ENCODE measurements at regions not wholly inside any gene's neighbourhood (a gene's known extent, or its start where the extent isn't known, plus 50 kb on each side); places are given as distances from the start of the nearest gene placed in this dataset.

DNA sequence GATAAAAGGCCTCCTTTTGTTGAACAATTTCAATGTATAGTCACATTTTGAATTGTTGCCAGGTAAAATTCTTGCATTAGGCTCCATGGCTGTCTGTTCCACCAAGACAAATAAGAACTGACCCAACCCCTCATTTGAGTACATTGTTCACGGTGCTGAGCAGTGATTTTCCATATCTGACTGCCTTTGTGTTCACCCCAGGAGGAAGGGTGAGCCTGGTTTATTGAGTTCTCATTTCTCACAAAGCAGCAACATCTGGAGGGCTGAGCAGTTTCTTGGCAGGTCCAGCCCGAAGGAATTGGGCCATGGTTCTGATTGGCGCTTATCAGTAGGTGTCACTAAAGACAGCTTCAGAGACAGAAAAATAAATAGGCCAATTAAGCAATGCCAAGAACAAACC, 149.1 kb downstream of the BMP4 start:
- intact Hi-C loops (cut with micrococcal nuclease) = no loop called here

DNA sequence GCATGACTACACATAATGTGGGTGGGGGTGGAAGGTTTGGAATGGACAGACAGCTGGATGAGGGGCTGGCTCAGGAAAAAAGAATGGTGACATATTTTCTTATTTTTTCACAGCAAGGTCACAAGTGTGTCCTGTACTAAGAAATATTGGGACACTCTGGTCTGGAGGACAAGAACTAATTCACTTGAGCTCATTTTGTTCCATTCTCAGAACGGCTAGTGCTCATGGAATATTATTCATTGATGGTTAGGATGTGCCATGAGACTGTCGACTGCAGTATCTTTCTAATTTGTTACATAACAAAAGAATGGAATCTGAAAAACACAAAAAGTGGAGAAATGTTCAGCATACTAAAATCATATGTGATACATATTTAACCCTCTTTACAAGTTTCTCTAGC, 149.5 kb downstream of the BMP4 start:
- intact Hi-C loops (cut with micrococcal nuclease) = no loop called here

DNA sequence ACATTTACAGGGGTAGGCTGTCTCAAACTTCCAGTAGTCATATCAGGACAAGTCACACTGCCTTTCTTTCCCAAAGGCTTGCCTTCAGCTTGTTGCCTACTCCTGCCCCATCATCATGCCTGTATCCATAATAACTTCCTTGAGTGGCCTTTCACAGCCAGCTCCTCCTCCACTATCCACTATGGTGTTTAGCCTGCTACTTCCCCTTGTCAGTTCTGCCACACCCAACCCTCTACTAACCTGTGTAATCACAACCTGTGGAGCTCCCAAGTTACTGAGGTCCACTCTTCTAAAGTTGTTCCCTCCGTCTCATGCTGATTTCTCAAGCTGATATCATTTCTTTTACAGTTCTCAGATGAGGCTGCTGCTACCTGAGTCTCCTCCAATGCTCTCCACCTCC, 159.9 kb downstream of the BMP4 start:
- intact Hi-C loops (cut with micrococcal nuclease) = no loop called here

DNA sequence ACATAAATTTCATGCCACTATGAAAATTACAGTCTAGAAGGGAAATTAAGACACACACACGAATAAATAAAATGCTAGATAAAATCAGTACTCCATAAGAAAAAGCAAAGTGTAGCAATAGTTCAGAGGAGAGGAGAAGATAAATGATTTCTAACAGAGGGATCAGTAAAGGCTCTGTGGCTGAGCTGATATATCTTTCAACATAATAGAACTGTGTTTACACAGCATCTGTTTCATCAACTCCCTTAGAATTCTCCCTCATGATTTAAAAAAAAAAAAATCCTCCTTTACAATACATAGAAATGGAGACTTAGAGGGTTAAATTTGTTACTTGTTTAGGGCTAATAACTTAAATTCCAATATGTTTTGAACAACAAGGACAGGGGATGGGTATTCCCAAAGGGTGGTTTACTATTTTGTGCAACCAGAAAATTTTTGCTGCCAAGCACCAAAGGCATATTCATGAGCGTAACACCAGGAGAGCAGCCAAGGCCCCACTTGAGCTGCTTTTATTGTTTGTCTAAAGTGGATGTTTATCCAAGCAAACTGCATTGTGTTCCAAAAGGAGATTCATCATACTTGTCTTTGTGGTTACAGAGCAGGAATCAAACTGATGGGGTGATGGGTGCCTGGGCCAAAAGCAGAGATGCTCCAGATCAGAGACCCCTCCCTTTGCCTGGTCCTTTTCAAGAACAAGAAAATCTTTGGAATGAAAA, 162.7 kb downstream of the BMP4 start:
- intact Hi-C loops (cut with micrococcal nuclease) = no loop called here

DNA sequence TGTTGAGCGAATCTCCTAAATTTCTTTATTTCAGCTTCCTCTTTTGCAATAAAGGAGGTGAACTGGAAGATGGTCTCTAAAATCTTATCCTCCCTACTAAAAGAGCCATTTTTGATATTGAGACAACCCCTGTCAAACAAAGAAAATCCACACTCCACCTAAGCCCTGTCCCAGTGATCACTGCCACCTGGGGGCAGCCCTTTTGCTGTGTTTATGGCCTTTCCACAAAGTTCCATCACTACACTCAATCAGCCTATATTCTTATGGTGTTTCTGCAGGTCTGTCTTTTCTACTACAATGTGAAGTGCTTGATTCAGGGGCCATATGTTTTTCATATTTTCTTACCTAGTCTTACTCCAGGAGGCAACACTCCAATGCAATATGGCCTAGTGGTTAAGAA, 163.7 kb downstream of the BMP4 start:
- intact Hi-C loops (cut with micrococcal nuclease) = no loop called here

DNA sequence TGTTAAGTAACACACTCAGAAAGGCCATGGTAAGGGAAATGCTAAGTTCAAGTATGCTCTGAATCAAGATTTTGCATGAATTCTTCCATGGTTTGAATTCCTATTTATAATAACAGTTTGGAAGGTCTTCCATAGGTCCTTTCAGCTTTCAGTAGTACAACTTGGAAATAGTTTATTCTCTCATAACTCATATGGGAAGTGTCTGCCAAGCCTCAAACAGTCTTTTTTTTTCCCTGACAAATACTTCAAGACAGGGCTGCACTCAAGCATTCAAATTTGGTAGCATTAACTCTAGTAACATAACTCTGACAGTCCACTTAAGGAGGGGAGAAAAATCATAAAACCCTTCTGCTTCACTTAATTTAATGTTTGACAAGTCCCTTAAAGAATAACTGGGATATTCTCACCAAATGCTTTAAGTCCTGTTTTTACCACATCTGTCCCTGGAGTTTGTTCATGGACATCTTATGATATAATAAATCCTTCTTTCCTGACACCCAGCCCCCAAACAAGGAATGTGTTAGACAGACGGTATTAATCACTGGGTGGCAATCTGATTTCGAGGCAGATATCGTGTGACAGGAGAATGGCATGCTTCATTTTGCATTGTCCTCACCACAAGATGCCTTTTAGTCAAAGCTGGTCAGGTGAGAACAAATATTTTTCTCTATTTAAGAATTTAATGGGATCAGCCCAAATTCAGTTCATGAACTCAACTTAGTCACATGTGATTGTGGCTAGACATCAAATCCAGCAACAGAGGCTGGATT, 165.7 kb downstream of the BMP4 start:
- intact Hi-C loops (cut with micrococcal nuclease) = no loop called here

DNA sequence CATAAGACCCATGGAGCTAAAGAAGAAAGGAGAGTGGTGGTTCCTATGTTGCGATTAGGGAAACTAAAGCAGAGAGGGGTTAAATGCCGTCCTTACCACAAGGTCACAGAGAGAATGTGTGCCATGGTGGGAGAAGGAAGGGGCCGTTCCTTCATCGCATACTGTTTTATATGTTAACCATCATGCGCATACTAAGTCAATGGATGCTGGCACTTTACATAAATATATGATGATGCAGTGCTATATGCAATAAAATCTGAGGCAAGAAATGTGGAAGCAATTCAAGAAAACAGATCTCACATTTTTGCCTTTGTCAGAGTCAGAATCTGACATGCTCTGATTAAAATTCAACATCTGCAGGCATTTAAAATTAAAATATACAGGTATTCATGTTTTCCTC, 168.1 kb downstream of the BMP4 start:
- intact Hi-C loops (cut with micrococcal nuclease) = no loop called here

DNA sequence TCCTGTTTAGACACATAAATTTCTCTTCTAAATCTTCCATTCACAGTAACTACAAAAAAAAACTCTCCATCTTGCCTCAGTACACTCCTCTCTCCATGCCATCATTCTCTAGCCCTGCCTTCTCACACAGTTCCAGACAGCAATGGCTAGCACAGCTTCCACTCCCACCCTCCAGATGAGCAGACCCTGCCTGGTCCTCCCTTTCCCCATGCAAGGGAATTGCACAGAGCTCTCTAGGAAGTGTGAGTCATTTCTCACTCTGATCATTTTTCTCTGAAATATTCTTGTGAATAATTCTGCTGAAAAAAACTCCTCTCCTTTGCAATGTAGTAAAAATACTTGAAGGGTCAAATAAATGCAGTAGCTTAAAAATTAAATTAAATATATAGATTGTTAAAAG, 170.6 kb downstream of the BMP4 start:
- intact Hi-C loops (cut with micrococcal nuclease) = no loop called here

DNA sequence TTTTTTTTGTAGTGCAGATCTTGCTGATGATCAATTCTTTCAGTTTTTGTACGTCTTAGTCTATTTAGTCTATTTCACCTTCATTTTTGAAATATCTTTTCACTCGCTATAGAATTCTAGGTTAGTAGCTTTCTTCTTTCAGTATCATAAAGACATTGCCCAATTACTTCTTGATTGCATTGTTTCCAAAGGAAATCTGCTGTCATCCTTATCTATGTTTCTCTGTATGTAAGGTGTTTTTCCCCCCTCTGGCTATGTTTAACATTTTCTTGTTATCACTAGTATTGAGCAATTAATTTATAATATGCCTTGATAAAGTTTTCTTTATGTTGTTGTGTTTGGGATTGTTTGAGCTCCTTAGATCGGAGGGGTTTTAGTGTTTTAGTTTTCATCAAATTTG, 171.9 kb downstream of the BMP4 start:
- intact Hi-C loops (cut with micrococcal nuclease) = no loop called here

DNA sequence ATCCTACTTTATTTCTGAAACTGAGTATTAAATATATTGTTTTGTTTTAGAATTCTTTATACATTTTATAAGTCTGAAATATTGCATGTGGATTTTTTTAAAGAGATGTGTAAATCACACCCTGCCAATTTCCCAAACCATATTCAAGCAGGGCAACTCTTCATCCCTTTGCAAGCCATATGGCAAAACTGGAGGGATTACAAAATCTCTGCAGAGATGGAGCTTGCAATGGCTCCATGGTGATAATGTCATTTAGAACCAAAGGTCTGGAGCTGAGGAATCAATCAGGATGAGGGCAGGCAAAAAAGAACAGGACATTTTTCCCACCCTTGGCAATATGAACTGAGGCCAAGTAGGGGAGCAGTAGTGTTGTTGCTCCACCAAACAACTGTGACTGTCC, 173.4 kb downstream of the BMP4 start:
- intact Hi-C loops (cut with micrococcal nuclease) = no loop called here

DNA sequence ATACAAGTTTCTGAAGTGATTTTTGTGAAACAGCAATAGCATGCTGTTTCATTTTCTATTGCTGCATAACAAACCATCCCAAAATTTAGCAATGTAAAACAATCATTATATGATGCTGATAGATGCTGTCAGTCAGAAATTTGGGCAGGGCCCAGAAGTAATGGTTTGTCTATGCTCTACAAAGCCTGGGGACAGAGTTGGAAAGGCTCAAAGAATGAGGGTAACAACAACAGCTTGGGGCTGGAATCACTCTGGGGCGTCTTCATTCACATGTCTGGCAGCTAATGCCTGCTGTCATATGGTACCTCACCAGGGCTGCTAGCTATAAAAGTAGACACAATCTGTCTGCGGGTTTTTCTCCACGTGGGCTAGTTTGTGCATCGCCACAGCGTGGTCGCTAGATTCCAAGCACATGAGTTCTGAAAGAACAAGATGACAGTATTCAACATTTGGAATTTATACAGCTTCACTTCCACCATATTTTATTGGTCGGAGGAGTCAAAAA, 176.5 kb downstream of the BMP4 start:
- intact Hi-C loops (cut with micrococcal nuclease) = no loop called here

DNA sequence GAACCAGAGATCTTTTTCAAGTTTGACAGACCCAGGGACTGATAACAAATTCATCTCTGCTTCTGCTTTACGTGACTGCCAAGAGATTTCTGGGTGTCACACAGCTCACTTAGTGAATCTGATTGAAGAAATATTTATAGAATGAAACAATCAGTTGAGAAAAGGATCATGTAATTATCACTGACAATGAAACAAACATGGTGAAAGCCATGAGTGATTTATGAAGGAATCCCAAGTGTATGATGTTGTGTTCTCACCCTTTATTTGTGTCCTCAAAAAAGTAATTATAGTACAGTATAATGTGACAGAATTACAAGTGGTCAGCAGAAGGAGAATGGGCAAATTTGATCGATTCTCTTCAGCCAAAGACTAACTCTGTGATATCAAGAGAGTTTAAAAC, 177.3 kb downstream of the BMP4 start:
- intact Hi-C loops (cut with micrococcal nuclease) = no loop called here

DNA sequence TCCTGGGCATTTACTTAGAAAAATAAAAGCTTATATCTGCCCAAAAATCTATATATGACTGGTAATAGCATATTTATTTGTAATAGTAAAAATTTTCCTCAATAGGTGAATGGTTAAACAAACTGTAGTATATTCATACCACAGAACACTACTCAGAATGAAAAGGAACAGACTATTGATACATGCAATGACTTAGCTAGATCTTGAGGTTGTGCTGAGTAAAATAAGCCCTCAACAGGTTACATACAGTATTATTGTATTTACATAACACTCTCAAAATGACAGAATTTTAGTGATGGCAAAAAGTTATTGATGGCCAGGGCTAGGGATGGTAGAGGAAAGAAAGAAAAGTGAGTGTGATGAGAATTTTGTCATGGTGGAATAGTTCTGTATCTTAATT, 178.4 kb downstream of the BMP4 start:
- intact Hi-C loops (cut with micrococcal nuclease) = no loop called here

DNA sequence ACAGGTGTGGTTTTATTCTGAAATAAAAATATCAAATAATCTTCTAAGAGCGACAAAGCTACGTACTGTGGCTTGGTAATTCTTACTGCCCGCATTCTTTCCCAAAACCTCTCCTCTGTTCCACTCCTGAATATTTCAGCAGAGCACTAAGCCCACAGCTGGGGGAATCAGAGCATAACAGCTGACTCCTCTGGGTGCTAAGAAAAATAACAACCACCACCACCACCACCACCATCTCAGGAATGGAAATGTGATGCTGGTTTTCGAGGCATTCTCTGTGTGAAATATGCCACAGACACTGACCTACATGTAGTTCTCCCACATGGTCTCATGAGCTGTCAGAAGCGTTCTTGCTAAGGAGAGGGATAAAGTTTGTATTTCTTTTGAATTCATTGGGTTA, 183.7 kb downstream of the BMP4 start:
- intact Hi-C loops (cut with micrococcal nuclease) = no loop called here

DNA sequence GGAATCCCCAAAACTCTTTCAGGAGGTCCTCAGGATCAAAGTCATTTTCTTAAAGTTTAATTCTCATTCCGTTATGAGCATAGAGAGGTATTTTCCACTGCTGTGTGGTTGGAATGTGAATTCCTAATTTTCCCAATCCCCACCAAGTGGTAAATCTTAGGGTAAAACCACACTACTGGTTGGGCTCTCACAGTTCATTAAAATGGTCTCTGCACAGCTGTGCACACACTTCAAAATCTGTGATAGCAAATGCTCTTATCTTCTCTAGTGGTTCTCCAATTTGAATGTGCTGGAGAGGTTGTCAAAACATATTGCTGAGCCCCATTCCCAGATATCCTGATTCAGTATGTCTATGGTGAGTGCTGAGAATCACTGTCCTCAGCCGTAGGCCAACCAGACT, 189.1 kb downstream of the BMP4 start:
- intact Hi-C loops (cut with micrococcal nuclease) = no loop called here

DNA sequence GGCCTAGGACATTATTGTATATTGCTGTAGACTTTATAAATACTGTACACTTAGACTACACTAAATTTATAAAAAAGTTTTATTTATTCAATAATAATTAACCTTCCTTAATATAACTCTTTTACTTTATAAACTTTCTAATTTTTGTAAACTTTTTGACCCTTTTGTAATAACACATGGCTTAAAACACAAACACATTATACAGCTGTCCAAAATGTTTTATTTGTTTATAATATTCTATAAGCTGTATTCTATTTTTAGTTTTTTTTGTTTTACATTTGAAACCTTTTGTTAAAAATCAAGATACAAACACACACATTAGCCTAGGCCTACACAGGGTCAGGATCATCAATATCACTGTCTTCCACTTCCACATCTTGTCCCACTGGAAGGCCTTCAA, 190.0 kb downstream of the BMP4 start:
- intact Hi-C loops (cut with micrococcal nuclease) = no loop called here

DNA sequence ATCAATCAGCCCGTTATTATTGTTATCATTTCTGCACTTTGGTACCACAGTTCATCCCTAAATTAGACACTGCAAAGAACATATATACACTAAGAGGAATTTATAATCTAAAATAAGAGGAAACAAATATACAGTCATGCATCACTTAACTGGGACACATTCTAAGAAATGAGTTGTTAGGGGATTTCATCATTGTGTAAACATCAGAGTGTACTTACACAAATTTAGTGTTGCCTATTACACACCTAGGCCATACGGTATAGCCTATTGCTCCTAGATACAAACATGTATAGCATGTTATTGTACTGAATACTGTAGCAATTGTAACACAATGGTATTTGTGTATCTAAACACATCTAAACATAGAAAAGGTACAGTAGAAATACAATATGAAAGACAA, 190.5 kb downstream of the BMP4 start:
- intact Hi-C loops (cut with micrococcal nuclease) = no loop called here

DNA sequence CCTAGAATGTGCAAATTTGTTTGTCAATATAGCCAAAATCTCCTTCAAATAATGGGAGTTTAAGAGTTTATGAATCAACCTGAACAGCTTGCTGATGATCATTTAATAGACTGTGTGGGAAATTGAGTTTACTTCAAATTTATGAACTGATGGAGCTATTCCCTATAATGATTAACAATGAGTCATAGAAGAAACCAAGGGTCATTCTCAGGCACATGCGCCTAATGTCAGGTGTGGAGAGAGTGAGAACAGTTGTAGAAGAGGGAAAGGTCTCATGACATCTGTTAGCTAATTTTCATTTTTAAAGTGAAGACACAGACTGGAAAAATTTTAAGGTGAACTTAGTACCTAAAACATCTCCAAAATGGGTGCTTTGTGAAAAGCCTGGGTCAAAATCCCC, 191.8 kb downstream of the BMP4 start:
- intact Hi-C loops (cut with micrococcal nuclease) = no loop called here

DNA sequence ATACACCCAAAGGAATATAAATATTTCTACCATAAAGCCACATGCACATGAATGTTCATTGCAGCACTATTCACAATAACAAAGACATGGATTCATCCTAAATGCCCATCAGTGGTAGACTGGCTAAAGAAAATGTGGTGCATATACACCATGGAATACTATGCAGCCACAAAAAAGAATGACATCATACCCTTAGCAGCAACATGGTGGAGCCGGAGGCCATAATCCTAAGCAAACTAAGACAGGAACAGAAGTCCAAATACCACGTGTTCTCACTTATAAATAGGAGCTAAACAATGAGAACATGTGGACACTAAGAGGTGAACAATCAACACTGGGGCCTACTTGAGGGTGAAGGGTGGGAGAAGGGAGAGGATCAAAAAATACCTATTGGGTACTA, 198.5 kb downstream of the BMP4 start:
- intact Hi-C loops (cut with micrococcal nuclease) = no loop called here

DNA sequence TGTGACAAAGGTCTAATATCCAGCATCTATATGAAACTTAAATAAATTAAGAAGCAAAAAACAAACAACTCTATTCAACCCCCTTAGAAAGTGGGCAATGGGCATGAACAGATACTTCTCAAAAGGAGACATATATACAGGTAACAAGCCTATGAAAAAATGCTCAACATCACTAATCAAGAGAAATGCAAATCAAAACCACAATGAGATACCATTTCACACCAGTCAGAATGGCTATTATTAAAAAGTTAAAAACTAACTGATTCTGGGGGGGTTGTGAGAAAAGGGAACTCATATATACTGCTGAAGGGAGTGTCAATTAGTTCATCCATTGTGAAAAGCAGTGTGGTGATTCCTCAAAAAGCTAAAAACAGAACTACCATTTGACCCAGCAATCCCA, 198.9 kb downstream of the BMP4 start:
- intact Hi-C loops (cut with micrococcal nuclease) = no loop called here

DNA sequence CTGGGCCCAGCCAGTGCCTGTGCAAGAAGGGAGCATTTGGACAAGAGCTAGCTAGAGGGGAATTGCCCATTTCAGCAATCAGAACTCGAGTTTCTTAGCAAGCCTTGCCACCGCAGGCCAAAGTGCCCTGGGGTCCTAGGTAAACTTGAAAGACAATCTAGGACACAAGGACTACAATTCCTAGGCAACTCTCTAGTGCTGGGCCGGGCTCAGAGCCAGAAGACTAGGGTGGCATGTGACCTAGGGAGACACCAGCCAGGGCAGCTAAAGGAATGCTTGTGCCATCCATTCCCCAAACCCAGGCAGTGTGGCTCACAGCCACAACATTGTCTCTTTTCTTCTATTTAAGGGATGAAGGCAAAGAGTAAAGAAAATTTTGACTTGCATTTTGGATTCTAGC, 205.0 kb downstream of the BMP4 start:
- intact Hi-C loops (cut with micrococcal nuclease) = no loop called here

DNA sequence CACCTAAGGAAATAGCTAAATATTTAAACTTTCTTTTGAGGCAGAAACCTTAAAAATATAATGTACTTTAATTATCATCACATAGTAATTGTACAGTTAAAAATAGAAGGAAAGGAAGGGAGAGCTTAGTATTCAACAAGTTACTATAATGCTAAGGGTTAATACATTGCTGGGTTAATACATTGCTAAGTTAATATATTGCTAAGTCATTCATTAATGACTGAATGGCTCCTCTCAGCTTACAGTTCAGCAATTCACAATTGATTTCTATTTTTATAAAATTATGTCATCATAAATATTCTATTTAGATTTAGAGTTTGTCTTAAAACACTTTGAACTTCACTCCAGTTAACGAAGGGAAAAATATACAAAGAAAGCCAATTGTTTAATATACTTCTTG, 207.9 kb downstream of the BMP4 start:
- intact Hi-C loops (cut with micrococcal nuclease) = no loop called here

DNA sequence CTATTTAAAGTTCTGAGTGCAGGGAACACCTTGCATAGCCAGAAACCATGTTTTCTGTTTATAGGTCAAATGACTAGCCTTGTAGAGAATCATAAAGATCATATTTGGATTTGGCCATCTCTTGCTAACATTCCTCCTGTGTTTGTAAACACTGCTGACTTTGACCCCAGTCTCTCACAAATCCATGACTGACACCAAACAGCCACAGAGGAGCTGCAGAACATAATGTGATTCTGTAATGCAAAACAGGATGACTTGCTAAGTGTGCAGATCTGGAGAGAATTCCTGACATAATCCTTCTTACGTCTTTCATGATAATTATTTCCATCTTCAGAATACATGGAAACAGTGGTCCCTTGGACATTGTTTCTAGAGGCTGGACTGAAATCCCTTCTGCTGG, 211.8 kb downstream of the BMP4 start:
- intact Hi-C loops (cut with micrococcal nuclease) = no loop called here

Data from T-helper 2 cell treated with Interferon-gamma antibody and Interleukin-4, amounts not matched to agents 100 ng/mL and 5 ng/mL, for 36 hours (primary cell).